ENCODE measurements at regions not wholly inside any gene's neighbourhood (a gene's known extent, or its start where the extent isn't known, plus 50 kb on each side); places are given as distances from the start of the nearest gene placed in this dataset.
A peak's percentile ranks its signal among the peaks of the same experiment; 100 is the strongest.

DNA sequence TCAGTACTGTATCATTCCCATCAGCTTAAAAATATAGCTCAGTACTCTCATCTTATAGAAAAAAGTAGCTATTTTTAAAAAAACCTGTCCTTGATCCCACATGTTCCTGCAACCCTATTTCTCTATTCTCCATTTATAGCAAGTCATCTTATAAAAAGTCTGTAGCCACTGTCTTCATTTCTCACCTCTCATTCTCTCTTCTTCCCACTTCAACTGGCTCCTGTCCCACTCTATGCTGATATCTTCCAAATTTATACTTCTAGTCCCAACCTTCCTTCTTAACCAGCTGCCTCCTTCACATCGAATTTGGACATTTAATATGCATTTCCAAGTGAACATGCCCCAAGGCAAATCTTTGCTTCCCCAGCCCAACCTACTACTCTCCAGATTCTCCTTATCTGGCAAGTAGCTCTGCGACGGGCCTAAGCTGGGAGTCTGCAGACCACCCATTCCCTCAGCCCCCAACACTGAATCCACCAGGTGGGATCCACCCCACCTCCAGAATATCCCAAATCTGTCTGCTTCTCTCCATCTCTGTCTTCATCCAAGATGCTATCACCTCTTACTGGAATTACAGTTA is 52.0 kb upstream of the TANC2 start:
- DNase-seq, result no peak
- intact Hi-C loops (cut with DNase I), result no loop called here

DNA sequence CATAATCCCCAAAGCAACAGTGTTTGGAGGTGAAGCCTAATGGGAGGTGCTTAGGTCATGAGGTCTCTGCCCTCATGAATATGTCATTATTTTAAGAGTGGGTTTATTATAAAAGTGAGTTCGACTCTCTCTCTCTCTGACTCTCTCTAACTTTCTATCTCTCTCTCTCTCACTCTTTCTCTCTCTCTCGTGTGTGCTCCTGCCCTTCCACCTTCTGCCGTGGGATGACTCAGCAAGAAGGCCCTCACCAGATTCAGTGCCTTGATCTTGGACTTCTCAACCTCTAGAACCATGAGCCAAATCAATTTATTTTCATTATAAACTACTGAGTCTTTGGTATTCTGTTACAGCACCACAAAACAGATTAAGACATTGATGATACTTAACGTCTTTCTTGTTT is 53.7 kb upstream of the TANC2 start:
- intact Hi-C loops (cut with DNase I), result no loop called here
- DNase-seq, result no peak

DNA sequence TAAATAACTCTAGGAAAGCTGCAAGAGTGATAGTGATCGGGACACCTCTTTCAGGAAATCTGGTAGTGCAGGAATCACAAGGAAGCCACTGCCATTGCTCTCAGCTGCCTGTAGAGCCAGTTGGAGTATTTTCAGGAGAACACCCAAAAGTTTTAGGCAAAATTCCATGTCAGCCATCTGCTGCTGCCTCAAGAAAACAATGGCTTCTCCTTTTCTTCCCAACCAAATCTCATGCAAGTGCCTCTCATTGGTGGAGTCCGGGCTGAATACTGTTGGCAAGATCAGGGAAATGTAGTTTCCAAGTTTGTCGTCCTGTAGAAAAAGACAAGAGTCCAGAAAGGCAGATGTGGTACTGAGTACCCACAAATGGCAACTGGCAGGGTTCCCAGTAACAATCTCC is 54.9 kb upstream of the TANC2 start:
- DNase-seq, result no peak
- intact Hi-C loops (cut with DNase I), result no loop called here

DNA sequence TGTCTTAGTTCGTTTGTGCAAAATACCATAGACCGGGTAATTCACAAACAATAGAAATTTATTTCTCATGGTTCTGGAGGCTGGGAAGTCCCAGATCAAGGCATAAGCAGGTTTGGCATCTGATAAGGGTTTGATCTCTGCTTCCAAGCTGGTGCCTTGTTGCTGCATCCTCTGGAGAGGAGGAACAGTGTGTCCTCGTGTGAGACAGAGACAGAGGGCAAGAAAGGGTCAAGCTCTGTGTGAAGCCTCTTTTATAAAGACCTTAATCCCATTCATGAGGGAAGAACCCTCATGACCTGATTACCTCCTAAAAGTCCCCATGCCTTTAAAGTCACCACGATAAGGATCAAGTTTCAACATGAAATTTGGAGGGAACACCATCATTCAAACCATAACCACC is 55.8 kb upstream of the TANC2 start:
- intact Hi-C loops (cut with DNase I), result no loop called here
- no peak for DNase-seq

DNA sequence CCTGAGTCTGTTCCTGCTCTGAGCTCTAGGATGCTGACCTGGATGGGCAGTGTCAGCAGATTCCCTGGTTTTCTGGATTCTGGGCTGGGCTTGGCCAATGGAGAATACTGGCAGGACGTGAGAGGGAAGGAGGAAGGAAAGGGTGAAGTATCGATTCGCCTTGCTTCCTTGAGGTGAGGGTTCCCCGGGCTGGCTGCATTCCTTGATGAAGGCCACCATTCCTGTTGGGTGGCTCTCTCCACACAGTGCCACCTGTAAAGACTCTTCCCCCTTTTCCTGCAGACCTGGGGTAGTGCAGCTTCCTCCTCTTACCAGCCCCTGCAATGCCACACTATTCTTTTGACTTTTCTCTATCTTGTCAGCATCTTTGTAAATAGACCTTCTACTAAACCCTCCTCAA is 58.1 kb upstream of the TANC2 start:
- intact Hi-C loops (cut with DNase I), result no loop called here

DNA sequence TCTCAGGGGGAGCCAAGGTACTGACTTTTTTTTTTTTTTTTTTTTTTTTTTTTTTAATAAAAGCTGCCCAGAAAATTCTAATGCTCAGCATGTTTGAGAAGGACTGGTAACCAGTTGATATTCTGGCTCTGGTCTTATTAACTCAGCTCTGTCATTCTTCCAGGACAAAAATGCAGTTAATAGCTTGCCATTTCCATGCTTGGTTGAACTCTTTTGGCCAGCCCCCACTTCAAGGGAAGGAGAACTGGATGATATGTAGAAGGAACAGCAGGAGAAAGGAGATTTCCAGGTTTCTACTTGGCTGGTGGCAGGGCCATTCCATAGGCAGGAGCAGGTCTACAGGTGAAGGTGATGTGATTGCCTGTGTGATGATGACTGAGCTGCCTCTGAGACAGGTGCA is 59.2 kb upstream of the TANC2 start:
- intact Hi-C loops (cut with DNase I), result no loop called here
- DNase-seq, result no peak

More for the DNA sequence above, 58.1 kb upstream of the TANC2 start:
- DNase-seq, result no peak

DNA sequence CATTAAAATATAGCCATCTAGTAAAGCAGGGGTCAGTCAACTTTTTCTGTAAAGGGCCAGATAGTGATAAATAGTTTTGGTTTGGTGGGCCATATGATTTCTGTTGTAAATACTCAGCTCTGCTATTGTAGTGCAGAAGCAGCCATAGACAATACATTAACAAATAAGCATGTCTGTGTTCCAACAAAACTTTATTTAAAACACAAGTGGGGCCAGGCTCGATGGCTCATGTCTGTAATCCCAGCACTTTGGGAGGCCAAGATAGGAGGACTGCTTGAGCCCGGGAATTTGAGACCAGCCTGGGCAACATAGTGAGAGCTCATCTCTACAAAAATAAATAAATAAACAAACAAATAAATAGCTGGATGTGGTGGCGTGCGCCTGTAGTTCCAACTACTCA is 60.8 kb upstream of the TANC2 start:
- DNase-seq, result no peak
- intact Hi-C loops (cut with DNase I), result no loop called here

DNA sequence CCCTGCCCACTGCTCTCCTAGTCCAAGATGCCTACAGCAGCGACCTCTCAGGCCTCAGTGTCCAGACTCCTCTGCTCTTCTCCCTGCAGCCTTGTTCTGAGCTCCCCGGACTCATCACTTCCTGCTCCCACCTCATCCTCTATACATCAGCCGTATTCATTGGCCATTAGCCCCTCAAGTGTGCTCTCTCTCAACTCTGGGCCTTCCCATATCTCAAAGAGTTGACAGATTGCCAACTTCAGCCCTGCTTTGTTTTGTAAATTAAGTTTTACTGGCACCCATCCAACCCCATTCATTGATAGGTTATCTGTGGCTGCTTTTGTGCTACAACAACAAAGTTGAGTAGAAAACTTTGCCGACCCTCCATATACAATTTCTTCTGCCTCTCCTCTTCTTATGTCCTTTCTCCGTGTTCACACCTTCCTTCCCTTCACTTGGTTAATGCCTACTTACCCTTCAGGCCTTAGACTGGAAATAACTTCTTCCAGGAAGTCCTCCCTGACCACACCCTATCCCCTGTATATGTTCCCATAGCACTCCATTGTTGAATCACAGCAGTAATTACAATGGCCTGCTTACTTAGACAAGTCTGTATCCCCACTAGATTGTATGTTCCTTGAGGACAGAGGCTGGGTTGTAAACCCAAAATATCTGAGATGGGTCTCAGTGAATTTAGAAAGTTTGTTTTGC is 63.4 kb upstream of the TANC2 start:
- no peak for DNase-seq
- intact Hi-C loops (cut with DNase I), result no loop called here

DNA sequence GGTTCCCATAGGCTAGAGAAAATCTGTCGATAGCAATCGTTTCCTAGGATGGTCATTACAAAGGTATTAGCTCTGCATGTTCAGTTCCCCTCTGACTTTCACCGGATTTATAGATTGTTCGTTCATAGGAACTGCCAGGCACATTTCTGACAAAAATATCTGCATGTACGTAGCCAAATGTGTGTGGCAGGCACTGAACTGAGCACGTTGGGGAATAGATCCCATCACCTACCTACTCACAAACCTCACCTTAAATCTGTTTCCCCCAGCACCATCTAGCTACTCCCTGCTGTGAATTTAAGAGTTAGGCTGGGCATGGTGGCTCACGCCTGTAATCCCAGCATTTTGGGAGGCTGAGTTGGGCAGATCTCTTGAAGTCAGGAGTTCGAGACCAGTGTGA is 64.5 kb upstream of the TANC2 start:
- intact Hi-C loops (cut with DNase I), result no loop called here
- DNase-seq, result peak in 12 of 42 donors; percentile 7 to 75 (median 31)

DNA sequence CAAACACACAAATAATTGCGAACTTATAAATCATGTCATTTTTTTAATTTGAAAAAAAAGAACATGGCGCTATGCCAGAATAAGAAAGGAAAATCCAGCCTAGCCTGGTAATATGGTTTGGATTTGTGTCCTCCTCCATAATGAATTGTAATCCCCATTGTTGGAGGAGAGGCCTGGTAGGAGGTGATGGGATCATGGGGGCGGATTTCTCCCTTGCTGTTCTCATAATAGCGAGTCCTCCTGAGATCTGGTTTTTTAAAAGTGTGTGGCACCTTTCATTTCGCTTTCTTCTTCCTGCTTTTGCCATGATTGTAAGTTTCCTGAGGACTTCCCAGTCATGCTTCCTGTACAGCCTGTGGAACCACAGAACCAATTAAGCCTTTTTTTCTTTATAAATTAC is 65.9 kb upstream of the TANC2 start:
- intact Hi-C loops (cut with DNase I), result no loop called here
- DNase-seq, result peak in 10 of 42 donors; percentile 14 to 64 (median 34)

DNA sequence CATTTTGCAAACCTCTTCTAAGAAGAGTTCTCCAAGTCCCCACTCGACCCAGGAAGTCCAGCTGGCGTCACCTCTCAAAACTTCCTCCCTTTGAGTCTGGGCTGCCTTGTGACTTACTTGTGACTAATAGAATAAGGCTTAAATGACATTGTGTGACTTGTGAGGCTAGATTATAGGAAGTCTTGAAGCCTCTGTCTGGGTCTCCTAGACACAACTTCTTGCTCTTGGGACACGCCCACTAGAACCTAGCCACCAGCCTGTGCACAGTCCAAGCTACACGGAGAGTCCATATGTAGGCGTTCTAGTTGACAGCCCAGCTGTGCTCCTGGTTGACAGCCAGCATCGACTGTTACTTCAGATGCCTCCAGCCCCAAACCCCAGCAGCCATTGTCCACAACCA is 66.7 kb upstream of the TANC2 start:
- intact Hi-C loops (cut with DNase I), result no loop called here
- DNase-seq, result no peak

DNA sequence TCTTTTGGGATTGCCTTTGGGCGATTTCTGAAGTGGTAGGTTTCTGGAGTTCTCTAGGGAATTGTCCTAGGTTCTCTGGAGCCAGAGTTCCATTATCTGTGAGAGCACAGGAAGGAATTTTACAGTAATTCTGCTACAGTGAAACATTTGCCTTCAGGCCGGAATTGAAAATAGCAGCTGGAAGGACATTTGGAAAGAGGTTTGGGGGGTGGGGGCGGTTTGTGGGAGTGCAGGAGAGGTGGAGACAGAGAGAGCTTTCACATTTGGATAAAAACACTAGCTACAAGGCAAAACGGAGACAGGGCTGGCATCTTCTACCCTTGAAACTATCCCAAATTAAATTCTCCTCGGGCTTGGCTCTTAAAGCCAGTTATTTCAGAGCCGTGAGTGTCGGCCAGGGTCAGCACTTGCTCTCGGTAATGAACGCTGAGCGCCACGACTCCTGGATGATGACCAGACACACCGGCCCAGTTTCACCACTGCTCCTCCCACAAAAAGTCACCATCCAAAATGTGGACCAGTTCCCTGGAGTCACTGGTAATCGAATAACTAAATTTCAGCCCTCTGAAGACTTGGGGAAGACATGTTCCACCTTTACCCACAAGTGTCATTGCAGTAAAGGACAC is 67.7 kb upstream of the TANC2 start:
- intact Hi-C loops (cut with DNase I), result no loop called here
- DNase-seq, result no peak

DNA sequence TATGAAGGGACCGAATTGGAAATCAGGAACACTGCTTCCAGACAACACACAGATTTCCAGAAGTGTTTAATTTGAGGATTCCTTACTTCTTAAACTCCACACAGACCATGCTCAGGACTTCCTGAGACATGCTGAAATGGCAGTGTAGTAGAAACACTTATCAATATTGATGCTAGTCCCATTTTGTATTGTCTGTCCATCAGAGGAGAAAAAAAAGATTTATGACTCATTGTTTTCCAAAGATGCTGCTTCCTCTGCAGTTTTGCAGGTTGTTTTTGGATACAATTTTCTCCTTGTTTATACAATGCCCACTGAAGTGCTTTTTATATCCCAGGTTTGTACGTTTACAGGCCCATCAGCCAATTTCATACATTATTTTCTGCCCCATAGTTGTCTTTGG is 68.3 kb upstream of the TANC2 start:
- intact Hi-C loops (cut with DNase I), result no loop called here
- DNase-seq, result no peak

DNA sequence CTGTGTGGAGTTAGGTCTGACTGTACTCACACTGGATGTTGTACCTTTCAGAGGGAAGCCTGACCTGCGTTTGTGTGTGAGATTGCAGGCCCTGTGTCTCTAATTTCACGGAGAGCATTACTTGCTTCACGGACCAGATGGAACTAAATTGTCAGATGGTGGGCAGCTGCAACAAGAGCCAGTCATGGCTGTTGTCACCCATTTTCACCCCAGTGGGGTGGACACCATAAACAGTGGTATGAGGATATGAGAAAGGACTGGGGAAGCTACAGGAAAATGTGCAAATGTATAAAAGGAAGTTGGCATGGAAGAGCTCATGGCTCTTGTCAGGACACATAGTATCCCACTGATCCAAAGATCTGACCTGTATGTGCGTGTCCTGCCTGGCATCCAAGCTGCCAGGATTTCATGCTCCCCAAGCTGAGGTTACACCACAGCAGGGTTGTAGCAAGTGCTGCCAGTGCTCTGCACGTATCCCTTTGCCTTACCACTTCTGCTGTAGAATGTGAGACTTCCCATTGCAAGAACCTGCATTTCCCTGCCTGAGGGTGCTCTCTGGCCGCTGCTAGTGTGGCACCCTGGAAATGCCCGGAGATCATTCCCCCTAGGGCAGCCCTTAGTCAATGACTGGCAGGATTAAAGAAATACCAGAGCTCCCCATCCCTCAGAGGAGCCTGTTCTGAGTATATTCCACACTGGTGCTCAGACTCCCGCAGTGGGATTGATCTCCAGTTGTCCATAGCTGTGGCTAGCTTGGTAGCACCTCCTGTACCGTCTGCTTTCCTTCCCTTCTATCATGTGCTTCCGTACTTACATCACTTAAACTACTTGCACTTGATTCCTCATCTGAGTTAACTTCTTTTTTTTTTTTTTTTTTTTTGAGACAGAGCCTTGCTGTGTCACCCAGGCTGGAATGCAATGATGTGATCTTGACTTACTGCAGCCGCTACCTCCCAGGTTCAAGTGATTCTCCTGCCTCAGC is 70.4 kb upstream of the TANC2 start:
- DNase-seq, result no peak
- intact Hi-C loops (cut with DNase I), result no loop called here

DNA sequence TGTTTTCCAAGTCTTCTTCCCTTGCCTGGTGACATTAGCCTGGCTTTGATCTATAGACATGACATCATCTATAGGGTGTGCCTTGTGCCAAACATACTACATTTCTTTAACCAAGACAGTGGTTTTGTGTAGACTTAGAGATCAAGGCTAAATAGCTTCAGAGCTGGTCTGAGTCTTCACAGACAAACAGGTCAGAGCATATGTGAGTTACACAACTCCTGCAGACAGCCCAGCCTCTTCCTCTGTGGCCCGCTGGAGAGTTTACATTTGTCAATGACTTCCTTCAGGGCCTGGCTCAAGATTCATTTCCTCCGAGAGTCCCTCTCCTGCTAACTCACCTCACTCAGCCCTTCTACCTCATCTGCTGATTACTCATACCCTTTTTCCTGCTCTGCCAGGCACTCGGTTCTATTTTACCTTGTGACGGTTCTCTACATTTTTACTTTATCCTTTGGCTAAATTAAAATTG is 73.1 kb upstream of the TANC2 start:
- peak in 13 of 42 donors; percentile 18 to 62 (median 38) for DNase-seq
- intact Hi-C loops (cut with DNase I), result no loop called here

DNA sequence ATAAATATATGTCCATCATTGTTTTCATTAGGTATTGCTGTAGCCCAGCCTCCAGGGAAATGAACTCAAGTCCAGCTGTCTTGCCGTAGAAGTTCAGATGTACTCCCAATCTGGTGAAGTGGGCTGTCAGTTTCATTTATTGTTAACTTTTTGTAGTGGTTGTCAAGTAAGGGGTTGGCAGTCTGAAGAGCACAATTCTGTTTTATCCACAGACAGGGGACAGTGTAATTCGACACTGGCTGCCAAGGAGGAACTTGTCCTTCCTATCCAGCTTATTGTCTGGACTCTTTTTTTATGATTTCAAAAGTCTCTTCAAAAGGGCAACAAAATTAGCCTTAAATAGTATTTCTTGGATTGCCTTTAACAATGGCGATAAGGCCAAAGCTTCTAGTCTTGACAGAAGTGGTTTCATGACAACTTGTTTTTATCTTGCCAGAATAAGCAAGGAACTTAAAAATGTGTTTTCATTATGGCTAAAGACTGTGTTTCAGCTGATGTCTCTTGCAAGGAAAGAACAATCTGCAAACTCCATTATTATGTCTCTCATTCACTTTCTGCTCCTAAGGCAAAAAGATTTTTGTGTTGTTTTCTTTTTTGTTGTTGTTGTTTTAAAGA is 73.9 kb upstream of the TANC2 start:
- intact Hi-C loops (cut with DNase I), result no loop called here
- DNase-seq, result no peak

DNA sequence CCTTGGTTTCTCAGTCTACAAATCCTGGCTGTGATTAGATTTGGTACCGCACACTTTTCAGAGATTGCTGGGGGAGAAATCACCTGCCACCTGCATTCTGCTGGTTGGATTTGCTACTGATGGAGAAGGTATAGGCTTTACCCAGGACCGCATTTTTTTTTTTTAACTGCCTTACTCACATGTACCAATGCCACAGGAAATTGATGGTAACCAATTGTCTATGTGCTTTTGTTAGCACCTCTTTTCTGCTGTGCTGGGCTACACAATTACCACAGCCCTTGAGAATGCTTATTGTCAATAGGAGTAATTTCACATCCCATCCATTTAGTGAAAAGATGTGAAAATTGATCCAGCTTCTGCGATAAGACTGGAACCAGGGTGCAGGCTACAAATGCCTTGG is 74.4 kb upstream of the TANC2 start:
- DNase-seq, result no peak
- intact Hi-C loops (cut with DNase I), result no loop called here

DNA sequence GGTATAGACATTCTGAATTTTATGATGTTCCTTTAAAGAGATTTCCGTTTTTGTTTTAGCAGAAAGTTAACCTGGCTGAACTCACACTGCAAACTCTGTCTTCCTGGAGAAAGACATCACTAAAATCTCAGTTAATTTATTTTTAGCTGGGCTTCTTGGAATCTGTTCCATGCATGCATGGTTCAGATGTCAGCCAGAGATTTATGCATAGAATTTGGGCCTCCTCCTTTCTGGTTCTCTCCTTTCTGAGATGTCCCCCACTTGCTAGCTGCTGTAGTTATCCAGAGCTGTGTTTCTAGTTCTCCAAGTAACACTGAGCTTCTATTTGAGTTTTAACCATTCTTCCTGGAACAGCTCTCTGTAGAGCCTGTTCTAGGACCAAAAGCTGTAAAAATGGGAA is 77.3 kb upstream of the TANC2 start:
- DNase-seq, result no peak
- intact Hi-C loops (cut with DNase I), result no loop called here

DNA sequence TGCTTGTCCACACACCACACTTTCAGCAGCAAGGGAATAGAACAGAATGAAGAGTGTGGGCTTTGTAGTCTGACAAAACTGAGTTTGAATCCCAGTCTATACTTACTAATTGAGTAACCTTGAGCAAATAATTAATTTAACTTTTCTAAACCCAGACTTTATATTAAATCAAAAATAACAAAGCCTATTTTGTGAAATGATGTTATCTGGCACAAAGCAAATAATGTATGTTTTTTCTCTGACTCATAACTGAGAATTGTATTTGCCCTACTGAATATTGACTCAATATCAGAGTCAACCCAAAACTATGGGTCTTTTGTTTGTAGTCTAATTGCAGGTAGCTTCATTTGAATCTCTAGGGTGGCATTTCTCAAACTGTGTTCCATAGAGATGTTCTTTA is 77.9 kb upstream of the TANC2 start:
- intact Hi-C loops (cut with DNase I), result no loop called here
- no peak for DNase-seq
